ENCODE measurements at regions not wholly inside any gene's neighbourhood (a gene's known extent, or its start where the extent isn't known, plus 50 kb on each side); places are given as distances from the start of the nearest gene placed in this dataset.
A peak's percentile ranks its signal among the peaks of the same experiment; 100 is the strongest.

DNA sequence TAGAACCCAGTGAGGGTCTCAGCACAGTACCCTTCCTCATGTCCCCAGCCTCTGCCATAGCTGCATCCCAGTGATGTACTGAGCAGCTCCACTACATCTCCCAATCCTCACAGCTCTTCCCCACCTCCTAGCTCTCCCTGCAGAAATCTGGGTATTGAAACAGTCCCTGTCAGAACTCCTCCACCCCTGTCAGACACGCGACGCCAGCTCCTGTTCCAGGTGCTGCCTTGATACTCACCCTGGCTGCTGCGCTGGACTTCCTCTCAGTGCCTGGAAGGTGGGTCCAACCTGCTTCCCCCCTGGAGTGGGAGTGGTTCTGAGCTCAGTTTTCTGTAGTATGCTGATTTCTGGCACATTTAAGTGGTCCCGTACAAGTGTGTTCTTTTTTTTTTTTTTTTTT, 160.9 kb upstream of the SLCO3A1 start:
- DNase-seq: no peak

DNA sequence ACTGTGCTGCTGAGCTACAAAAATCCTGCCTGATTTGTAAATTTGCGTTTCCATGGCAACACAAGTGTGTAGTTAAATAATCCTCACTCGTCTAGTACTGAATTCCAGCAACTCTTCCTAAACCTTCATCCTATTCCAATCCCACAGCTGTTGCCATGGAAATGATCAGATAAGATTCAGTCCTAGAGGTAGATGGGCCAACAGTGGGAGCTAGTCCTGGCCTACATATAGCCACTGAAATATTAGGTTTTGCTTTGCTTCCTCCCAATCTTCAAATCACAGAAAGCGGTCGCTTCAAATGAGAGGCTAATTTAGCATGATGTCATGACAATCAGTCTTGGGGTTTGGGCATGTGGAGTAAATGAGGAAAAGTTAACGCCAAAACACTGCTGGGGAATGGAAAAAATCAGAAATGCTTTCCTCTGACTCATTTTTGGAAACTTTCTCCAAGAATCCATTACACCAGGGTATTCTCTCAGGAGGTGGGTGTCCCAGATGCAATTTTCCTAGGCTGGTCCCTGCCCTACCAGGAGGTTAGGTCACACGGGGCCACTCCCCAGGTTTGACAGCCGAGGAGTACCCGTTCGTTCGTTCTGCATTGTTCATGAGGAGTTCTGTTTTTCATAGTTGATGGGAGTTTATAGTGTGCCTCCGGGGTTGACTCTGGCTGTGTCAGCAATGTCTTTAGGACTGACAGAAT, 159.2 kb upstream of the SLCO3A1 start:
- DNase-seq: peak; percentile 85 to 87

DNA sequence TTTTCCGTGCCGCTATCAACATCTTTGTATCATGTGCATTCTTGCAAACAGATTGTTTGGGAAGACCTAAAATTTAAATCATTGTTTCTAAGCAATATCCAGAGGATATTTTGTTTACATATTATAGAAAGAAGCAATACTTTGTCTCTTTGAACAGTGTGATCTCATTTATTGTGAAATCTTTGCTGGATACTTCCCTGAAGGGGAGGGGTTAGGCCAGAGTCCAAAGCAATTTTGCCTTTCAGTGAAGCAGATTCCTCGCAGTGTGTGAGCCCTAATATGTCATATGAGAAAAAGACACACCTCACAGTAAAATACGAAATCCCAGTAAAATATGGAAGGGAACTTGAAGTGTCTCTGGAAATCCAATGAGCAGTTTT, 158.7 kb upstream of the SLCO3A1 start:
- no peak for DNase-seq

DNA sequence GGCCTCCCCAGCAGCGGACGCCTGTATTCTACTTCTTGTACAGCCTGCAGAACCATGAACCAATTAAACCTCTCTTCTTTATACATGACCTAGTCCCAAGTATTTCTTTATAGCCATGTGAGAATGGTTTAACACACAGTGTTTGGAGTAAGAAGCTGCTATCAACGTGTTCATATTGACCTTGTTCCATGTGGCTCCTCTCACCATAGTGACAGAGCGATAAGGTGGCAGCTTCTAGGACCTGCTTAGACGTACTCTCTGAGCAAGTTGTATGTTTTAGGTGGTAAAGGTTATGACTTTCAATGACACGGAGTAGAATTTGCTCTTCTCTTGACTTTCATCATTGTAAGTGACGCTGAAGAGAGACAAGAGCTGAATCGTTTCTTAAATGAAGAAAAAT, 157.7 kb upstream of the SLCO3A1 start:
- no peak for DNase-seq

DNA sequence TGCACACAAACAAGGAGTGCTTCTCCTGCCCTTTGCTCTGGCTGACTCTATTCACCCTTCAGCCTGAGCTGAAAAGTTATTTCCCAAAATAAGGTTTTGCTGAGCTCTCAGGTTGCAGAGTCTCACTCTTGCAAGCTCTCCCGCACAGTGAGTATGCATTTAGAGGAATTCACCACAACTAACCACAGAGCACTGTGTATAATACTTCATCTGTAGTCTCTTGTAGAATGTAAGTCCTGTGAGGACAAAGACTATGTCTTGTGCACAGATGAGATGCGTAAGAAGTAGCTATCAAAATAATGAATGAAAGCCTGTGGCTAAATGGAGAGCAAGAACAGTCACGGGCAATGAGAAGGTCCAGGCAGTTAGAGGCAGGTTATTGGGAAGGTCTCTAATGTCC, 156.5 kb upstream of the SLCO3A1 start:
- DNase-seq: no peak

DNA sequence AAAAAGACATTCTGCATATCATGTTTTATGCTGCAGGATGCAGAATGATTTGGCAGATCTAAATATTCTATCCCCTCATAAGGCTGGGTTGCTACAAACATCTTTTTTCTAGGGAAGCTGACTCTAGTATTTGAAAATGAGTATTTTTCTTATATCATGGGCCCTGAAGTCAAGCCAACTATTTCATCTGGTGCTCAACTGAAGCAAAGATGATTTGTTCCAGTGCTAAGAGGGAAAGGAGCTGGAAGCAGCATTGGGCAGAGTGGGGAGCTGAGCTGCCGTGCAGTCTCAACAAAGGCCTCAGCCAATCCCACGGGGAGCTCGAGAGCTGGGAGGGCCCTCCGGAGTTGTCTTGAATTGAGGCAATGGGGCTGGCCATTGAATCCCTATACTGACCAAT, 155.3 kb upstream of the SLCO3A1 start:
- DNase-seq: no peak

DNA sequence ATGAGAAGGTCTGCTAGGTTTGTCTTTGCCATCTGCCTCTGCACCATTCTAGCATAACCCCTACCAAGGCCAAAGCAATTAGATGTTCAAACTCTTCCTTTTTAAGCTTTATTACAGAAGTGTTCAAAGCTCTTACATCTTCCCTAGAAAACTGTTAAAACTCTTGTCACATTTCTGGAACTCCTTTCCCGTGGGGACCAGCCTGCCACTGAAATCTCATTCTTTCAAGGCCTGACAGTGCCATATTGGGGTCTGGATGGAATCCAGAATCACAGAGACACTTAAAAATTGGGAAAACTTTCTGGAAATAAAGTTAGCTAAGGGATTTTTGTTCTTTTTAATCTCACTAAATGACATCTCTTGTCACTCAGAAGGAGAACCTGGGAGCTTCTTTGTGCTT, 153.8 kb upstream of the SLCO3A1 start:
- no peak for DNase-seq

DNA sequence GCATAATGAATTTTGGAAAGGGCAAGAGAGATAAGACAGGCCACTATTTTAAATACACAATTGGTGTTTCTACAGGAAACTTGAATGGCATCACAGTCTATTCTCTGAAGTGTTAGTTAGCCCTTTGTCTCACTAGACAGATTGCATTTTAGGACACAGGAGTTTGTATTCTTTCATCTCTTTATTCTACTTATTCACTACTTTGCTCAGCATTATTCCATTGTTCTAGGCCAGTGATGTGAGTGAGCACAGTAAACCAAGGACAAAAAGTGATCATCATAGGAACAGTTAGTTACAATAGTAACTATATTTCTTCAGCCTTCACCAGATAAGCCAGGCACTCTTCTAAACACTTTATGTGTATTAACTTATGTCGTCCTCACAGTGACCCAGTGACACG, 150.2 kb upstream of the SLCO3A1 start:
- no peak for DNase-seq

DNA sequence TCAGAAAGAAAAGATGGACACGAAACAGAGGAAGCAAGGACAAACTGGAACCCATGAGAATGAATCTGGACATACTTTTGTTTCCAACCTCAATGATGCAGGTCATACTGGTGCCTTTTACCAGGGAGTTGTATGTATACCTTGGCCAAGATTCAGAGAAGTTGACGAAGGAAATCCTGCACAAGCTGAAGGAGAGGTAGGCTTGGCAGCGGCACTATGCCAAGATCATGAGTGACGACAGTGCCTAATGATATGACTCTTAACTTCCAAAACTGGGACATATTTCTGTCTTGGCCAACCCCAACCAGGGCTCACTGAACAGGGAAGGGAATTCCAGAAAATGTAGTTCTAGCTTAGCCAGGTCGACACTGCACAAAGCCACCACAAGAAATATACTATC, 149.2 kb upstream of the SLCO3A1 start:
- no peak for DNase-seq

DNA sequence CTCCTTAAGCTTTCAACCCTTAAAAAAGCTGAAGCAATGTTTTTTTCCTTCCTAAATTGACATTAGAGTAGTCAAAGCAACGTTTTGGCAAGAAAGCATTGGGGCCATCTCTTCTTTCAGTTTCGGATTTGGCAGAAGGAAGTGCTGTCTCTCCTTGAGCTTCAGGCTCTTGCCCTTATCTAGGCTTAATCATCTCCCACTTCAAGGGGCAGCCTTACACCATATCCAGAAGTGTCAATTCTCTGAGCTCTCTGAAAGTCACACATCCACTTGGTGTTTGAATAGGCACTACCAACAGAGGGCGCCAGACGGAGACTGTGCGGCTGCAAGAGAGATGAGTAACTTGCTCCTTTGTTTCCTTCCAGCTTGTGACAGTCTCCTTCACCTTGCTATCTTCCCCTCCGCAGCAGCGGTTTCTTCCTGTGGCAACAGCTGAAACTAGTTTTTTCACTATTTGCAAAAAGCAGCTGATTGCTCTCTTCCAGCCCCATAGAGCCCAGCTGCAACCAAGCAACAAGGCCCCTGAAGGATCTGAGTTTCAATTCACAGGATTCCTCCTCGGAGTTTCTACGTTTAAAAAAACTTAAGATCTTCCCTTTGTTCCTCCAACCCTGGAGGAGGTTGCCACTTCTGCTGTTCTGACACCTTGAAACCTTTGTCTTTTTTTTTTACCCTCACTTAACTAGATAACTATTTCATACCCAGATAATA, 147.0 kb upstream of the SLCO3A1 start:
- peak; percentile 72 to 85 for DNase-seq

DNA sequence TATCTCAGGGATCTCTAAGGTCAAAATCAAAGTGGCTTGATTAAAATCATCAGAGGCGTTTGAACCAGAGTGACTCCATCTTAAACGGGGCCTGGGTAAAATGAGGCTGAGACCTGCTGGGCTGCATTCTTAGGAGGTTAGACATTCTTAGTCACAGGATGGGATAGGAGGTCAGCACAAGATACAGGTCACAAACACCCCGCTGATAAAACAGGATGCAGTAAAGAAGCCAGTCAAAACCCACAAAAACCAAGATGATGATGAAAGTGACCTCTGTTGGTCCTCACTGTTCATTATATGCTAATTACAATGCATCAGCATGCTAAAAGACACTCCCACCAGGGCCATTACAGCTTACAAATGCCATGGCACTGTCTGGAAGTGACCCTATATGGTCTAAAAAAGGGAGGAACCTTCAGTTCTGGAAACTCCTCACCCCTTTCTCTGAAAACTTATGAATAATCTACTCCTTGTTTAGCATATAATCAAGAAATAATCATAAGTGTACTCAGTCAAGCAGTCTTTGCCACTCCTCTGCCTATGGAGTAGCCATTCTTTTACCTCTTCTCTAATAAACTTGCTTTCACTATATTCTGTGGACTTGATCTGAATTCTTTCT, 143.3 kb upstream of the SLCO3A1 start:
- no peak for DNase-seq

DNA sequence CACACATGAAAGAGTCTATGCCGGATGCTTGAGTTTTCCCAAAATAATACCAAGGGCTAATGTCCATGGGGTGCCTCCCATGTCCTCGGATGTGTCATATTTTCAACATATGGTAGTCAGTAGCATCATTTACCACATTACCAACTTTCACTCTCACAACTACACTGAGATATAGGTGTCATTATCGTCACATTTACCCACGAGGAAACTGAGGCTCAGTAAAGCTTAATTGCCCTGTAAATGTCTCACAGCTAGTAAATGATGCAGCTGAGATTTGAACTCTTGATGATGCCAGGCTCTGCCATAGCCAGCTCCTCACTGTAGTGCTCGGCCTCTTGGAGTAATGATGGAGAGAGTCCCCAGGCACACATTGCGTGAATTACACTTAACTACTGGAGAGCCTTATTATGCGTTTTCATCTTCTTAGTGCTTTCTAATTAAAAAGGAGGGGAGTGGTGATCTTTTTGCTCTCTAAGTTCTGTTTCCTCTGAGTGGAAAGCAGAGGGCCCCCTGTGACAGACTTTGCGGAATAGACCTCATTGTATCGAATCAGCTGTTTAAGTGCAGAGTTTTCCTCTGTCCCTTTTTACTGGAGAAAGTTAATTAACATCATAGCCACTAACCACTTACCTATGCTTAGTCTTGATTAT, 142.0 kb upstream of the SLCO3A1 start:
- no peak for DNase-seq

DNA sequence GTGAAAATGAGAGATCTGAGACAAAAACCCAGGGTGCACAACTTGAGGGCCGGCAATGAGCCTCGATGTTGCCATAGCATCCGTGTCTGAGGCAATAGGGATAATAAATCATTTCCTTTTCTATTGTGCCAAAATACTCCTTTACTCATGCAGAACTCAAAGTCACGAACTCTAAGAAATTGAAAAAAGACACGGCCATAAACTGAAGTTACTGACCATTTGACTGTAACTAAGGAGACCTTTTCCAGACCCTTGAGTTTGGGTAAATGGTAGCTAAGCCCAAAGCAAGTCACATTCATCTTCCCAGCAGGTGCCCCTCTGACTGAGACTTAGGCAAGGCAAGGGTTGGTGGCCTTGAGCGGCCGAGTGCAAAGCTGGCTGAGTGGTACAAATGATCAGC, 141.2 kb upstream of the SLCO3A1 start:
- no peak for DNase-seq

DNA sequence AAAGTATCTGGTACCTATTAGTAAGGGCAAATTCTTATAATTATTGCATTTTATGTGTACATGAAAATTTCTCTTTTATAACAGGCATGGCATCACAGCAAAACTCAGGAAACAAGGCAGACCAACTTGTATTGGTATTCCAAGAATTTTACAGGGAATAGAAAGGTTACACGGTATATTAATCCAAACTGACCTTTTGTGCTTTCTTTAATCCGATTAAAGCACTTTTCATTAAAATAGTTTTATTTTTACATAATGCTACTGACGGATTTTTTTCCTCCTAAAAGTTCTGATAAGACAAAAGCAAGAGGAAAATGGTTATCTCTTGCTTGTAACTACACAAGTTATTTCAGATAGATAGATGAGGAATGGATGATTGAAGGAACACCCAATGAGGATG, 137.0 kb upstream of the SLCO3A1 start:
- DNase-seq: no peak

DNA sequence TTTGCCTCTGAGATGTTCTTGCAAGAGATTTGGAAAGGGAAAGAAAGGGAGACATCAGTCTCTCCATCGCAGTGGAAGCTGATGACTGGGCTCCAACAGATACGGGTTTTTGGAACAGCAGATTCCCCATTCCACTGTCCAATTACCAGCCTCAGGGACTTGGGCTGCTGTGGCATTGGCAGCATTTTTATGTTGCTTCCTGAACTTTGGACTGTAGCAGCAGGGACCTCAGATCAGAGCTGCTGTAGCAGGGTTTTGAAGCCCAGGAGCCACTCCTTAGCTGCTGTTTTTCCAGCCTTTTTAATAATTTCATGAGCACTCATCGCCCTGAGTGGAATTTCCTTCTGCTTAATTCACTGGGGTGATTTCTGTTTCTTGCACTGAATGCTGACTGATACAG, 135.7 kb upstream of the SLCO3A1 start:
- no peak for DNase-seq

DNA sequence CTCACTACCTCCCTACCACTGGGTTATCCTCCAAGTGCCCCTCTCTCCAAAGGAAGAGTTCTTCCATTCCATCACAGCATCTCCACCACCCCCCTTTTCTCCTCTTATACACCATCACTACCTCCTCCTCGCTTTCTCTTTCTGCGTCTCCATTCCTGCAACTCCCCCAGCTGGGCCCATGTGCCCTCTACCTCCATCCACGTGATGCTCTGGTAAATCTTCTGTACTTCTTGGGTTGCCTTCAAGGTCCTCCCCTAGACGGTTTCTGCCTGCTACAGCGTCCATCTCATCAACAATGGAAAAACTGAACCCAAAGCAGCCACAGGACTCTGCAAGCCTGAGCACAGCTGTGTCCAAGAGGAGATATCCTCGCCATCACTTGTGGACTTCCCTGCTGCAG, 129.5 kb upstream of the SLCO3A1 start:
- no peak for DNase-seq

DNA sequence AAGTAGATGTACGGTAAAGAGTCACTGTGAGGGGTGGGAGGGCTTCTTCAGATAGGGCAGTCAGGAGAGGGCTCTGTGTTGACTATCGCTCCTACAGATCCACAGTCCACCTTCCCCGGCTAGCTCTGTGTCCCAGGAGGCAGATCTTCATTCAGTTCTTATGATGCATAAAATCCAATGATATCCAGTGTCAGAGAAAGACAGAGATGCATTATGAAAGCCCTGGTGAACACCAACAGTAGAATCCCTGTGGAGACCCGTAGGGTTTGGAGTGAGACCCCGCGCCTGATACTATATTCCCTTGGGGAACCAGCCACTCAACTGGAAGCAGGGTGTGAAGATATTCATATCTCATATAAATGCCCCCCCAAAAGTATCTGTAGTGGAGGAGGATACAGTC, 119.8 kb upstream of the SLCO3A1 start:
- DNase-seq: no peak

DNA sequence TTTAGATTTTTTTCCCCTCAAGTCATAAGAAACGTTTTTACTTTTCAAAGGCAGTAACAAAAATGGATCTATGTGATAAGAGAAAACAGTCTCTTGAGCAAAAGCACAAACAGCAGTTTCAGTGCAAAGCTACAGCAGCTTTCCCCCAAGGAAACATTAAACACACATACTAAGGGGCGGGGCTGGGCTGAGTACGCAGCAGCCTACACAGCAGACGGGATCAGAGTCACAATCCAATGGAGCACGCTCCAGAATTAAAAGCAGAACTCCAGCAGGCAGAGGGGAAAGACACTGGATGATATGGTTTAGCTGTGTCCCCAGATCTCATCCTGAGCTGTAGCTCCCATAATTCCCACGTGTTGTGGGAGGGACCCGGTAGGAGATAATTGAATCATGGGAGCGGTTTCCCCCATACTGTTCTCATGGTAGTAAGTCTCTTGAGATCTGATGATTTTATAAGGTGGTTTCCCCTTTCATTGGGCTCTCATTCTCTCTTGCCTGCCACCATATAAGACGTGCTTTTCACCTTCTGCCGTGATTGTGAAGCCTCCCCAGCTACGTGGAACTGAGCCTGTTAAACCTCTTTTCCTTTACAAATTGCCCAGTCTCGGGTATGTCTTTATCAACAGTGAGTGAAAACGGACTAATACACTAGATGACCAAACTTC, 116.2 kb upstream of the SLCO3A1 start:
- no peak for DNase-seq

DNA sequence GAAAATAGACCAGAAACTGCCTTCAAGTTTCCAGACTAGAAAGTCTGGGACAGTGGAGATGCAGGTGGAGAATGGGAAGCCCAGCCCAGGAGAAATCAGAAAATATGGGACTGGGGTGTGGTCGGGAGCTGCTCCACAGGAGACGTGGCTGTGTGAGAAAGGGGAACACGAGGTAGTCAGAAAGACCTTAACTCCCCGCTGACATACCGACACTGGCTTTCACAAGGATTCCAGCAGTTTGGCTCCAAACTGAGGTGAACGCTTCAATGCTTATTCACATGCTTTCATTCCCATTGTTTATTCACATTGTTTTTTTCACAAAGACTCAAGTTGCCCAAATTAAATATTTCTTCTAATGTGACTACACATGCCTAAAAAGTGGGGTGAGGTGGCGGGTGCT, 111.5 kb upstream of the SLCO3A1 start:
- DNase-seq: no peak

DNA sequence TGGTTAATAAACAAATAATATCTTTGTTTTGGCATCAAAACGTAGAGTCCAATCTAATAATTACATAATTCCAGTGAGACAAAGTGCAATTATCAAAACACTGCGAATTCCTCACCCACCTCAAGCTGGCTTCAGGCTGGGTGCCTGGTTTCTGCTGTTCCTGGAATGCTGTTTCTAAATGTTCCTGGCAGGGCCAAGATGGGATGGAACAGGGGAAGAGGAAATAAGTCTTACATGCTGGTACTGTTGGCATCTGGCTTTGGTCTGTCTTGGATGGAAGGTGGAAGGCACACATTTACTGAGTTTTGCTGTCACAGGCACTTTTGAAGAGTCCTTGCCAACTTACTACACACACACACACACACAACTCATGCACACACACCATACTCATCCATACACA, 101.9 kb upstream of the SLCO3A1 start:
- DNase-seq: no peak

DNA sequence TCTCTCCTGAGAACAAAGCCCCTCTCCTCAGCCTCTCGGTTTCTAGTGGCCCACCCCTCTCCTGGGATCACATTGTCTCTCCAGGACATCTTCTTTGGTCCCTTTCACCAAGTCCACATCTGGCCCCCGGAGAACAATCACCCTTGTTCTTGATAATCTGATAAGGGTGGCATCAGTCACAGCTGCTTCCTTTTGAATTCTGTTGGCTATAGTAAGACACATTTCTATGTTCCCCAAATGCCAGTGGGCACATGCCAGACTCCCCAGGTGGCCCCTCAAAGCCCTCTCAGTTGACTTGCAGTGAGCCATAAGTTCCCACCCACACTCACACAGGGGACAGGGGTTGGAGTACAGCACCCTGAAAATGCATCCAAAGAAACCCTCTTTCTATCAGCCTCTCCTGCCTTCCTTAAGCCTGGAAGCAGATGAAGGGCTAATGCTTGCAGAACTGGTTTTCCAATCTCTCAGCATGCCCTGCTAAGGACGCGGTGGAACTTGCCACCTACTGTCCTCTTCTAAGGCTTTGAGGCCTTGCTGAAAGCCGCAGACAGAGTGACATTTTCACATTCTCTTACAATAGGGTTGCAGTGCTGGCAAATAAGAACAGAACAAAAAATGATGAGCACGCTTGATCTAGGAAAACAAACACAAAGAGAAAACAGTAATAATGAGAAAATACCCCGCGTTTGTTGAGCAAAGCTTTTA, 101.3 kb upstream of the SLCO3A1 start:
- DNase-seq: no peak

DNA sequence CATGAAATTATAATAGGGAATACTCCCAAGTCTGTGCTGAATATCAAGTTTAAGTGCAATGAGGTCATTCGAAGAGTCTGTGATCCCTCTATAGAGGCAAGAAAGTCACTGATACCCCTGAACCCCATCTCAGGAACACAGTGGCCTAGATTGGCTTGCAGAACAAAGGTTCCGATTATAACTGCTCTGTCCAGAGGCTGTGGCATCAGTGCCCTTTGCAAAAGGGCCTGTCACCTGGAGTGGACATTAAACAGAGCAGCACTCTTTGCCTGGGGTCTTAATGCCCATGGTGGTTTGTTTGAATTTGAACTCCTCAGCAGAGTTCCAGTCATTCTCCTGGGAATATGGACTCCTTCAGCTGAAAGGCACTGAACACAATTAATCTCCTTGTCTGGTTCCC, 93.9 kb upstream of the SLCO3A1 start:
- no peak for DNase-seq

DNA sequence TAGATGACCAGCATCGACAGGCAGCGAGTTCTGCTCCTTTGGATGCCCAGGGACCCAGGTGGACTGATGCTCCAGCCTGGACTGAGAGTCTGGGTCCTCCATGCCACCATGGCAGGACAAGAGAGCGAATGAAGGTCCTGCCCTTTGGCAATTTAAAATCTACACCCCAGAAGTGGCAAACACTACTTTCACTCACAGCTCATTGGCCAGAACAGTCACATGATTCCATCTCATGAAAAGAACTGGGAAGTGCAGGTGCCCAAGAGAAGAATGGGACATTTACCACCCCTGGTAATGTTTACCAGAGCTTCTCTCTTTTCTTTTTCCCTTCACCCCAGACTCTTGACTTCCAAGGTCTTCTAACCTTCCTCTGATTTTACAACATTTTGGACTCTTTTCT, 87.8 kb upstream of the SLCO3A1 start:
- no peak for DNase-seq
